Activated CD4-positive, alpha-beta T cell treated with anti-CD3 and anti-CD28 coated beads, Interleukin-2, amount 50 U/mL, for 4 hours (primary cell): ENCODE measurements at regions not wholly inside any gene's neighbourhood (a gene's known extent, or its start where the extent isn't known, plus 50 kb on each side); places are given as distances from the start of the nearest gene placed in this dataset.

ENCODE experiments used
- DNase-seq, 2 experiments: peaks; one replicate each; pipeline ENCODE4 v3.0.0-alpha.2; 2020

- no peak for DNase-seq
Observed at GRCh38 chr2:18245375-18245774, 315.1 kb downstream of the RDH14 start.

GRCh38 chr2:18244845-18245244 is 315.6 kb downstream of the RDH14 start:
- DNase-seq = no peak

DNA sequence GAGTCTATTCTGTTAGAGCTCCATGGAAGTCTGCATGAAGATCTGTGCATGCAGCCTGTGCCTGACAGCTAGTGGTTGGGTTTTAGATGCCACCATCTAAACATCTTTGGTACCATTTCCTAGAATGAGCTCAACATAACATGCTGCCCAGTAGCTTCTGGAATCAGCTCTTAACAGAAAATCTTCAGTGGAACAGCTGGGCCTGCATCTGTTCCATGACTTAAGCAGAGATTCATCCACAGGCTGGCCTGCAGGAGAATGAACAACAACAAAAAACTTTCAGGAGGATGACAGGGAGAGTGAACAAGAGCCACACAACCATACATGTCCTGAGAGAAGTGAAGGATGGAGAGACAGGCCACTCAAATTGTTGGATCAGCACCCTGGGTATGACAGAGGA is 316.6 kb downstream of the RDH14 start:
- DNase-seq = no peak

- no peak for DNase-seq
Observed at GRCh38 chr2:18242716-18243115, 317.7 kb downstream of the RDH14 start.

DNA sequence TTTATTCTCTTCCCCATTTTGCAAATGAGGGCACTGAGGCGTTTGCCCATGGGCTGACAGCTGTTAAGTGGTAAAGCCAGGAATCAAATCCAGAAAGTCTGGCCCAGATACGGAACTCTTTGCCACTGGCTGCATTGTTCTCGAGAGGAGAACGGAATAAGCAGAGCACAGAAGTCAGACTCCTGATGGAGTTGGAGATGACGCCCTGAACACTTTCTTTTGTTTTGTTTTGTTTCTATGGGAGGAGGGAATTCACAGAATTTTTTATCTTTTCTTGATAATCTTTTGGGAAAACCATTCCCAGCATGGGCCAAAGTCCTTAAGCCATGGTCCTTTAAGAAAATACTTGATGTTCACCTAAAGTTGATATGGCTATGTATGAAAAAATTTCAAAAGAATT is 322.2 kb downstream of the RDH14 start:
- no peak for DNase-seq

- DNase-seq = no peak
Observed at GRCh38 chr2:18237298-18237697, 323.2 kb downstream of the RDH14 start.

DNA sequence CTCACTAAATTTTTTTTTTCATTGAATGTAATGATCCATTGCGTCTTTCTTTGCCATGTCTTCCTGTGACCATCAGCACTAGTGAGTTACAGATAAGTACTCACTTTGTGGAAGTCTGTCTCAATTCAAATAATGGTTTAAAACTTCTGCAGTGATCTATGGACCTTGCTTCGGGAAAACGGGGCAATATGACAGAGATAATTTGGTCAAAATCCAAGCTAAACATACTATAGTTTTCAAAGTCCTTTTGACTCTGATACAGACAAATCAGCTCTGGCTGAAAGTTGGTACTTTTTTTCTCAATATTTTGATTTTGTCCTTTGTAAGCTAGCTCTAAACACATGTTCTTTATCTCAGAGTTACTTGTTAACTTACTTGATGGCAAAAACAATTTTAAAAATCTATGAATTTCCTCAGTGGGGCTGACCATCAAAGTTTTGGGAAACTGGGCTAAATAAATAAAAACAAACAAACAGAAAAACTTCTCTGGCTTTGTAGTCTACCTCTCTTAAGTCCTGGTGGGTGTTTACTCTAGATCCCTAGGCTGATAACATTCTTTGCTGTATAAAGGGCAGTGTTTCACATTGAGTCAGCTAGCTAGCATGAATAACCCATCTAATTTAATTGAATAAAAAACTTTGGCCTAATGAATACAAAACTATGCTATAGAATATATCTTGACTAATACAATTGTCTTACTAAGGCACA is 327.6 kb downstream of the RDH14 start:
- DNase-seq = no peak

DNA sequence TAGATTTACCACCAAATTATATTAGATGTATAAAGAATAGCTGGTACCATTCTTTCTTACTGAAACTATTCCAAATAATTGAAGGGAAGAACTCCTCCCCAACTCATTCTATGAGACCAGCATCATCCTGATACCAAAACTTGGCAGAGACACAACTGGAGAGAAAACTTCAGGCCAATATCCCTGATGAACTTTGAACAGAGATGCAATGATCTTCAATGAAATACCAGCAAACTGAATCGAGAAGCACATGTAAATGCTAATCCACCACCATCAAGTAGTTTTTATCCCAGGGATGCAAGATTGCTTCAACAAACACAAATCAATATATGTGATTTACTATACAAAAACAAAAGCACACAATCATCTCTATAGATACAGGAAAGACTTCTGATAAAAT is 329.8 kb downstream of the RDH14 start:
- no peak for DNase-seq

GRCh38 chr2:18219676-18220075 is 340.8 kb downstream of the RDH14 start:
- no peak for DNase-seq

DNA sequence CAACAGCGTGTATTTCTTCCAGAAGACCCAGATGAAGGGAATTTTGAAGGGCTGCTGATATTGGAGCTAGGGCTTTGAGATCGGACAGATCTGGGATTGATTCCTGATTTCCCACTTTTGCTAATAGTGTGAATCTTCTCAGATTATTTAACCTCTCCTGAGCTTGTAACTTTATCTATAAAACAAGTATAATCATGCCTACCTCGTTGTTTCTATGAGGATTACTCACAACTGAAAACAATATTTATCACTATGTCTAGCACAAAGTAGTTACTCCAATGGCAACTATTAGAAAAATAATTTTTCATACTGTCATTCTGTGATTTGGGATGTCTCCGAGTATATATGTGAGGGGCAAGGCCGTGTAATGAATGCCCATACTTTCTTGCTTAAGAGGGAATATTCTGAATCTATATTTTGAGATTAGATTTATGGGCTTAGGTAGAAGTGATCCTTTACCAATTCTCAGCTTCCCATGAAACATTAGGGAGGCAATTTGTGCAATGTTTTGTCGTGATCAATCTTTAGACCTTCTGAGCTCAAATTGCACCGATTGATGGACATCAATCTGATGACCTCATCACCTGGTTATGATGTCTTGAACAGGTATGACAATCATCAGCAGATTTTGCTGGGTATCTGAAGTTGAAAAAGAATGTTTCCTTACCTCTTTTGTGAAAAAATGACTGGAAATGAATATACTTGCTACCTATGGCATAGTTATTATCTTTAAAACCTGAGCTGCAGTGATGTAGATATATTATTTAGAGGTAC is 339.9 kb downstream of the KCNS3 start:
- no peak for DNase-seq

GRCh38 chr2:18214936-18215335 is 336.5 kb downstream of the KCNS3 start:
- no peak for DNase-seq

DNA sequence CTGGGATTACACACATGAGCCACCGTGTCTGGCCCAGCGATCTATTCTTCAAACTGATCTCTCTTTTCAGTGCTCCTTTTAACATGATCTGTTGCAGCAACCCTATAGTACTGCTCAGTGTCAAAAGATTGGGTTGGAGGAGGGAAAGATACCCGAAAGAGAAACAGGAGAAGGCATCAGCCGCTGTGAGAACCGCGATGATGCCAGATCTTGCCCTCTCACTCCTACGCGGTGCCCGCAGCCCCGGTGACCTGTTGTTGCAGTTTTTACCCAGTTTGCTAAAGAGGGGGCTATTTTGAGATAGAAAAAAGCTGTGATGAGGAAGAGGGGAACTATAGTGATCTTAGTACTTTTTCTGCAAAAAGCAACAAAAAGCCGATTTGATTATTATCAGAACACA is 335.5 kb downstream of the KCNS3 start:
- DNase-seq = no peak

- DNase-seq = no peak
Observed at GRCh38 chr2:18209934-18210639, 331.6 kb downstream of the KCNS3 start.

- DNase-seq = no peak
Observed at GRCh38 chr2:18208956-18209355, 330.5 kb downstream of the KCNS3 start.

GRCh38 chr2:18200771-18201170 is 322.3 kb downstream of the KCNS3 start:
- DNase-seq = no peak

- DNase-seq = no peak
Observed at GRCh38 chr2:18198677-18199076, 320.2 kb downstream of the KCNS3 start.

DNA sequence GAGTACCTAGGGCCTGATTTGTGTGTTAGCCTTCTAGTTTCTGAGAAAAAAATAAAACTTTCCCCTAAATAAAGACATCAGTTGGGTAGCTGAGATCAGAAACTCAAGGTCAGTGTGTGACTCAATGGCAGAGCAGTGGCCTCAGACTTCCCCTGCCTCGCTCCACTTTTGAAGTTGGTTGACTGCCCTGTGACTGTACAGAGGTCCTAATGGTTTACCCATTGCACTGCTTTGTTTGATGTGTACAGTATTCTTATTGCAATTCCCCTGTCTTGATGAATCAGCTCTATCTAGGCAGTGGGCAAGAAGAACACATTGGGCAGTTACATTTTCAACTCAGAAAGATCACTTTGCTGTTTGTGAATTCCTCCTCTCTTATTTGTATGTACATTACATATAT is 315.7 kb downstream of the KCNS3 start:
- no peak for DNase-seq

GRCh38 chr2:18186816-18187613 is 308.5 kb downstream of the KCNS3 start:
- no peak for DNase-seq

DNA sequence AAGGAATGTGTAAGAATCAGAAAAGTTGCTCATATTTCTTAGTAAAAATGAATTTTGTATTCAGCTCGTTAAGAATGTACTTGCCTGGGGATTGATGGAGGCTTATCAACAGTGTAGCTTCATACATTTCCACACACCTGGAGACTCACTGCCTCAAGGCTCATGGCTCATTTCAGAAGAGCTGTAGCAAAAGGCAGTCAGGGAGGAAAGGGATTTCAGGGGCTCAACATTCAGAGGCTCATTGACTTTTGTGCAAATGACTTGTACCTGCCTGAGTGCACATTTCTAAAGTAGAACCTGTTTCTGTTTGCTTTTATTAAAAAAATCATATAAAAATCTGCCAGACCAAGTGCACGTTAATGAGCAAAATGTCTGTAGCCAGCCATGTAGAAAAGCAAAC is 304.4 kb downstream of the KCNS3 start:
- DNase-seq = no peak

- no peak for DNase-seq
Observed at GRCh38 chr2:18180912-18181311, 302.4 kb downstream of the KCNS3 start.

- no peak for DNase-seq
Observed at GRCh38 chr2:18180031-18180610, 301.7 kb downstream of the KCNS3 start.

GRCh38 chr2:18178736-18179349 is 300.4 kb downstream of the KCNS3 start:
- no peak for DNase-seq
